GM21515 (cell line): ENCODE measurements at regions not wholly inside any gene's neighbourhood (a gene's known extent, or its start where the extent isn't known, plus 50 kb on each side); places are given as distances from the start of the nearest gene placed in this dataset.

Experiments used
- ATAC-seq: cut with Tn5 transposase; IDR thresholded peaks from one replicate; pipeline ENCODE4 v1.9.1; 2021; ENCODE audit not compliant: unreplicated experiment

DNA sequence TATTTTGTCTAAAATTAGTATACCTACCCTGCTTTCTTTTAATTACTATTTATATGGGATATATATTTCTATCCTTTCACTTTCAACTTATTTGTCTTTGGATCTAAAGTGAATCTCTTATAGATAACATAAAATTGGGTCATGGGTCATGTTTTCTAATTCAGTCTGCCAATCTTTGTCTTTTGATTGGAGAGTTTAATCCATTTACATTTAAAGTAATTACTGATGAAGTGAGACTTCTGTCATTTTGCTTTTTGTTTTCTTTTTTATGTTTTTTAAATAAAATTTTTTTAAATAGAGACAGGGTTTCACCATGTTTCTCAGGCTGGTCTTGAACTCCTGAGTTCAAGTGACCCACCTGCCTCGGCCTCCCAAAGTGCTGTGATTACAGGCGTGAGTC, 50.5 kb upstream of the PRDM1 start:
- ATAC-seq = no peak

- no peak for ATAC-seq
Measured at GRCh38 chr6:106033806-106034205, 52.3 kb upstream of the PRDM1 start.

- ATAC-seq = no peak
Measured at GRCh38 chr6:106027758-106028157, 58.4 kb upstream of the PRDM1 start.

- ATAC-seq = no peak
Measured at GRCh38 chr6:106026748-106027715, 59.1 kb upstream of the PRDM1 start.

DNA sequence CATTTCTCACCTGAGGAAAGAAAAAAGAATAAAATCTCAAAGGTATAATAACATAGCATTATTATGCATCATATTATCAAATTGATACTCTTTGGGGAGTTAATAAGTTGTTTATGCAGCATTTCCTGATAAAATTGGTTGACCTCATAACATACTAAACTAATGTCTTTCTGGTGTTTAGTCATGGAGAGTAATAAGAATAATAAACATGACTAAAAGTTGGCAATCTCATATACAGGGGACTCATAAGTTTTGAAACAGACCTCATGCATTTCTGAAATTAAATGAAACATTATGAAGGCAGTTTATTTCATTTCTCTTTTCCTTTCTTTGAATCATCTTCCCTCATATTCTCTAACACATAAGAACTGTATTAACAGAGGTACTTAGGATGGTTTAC, 60.5 kb upstream of the PRDM1 start:
- no peak for ATAC-seq

- no peak for ATAC-seq
Measured at GRCh38 chr6:106022801-106023200, 63.3 kb upstream of the PRDM1 start.

DNA sequence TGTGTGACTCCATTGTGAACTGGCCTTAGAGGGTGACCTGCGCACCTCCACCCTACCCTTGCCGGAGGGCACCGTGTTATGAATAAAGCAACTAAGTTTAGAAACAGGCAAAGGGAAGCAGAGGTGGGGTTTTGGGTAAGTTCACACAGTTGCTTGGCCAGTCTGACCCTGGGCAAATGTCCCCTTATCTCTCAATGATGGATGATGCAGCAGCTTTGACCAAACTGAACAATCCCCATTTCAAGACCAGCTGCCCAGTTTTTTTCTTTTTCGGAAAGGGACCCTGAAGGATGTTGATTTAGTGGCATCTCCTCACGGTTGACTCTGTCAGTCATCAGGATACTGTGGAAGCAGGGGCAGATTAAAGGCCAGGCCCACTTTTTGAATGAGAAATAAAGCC, 68.7 kb upstream of the PRDM1 start:
- ATAC-seq = no peak

DNA sequence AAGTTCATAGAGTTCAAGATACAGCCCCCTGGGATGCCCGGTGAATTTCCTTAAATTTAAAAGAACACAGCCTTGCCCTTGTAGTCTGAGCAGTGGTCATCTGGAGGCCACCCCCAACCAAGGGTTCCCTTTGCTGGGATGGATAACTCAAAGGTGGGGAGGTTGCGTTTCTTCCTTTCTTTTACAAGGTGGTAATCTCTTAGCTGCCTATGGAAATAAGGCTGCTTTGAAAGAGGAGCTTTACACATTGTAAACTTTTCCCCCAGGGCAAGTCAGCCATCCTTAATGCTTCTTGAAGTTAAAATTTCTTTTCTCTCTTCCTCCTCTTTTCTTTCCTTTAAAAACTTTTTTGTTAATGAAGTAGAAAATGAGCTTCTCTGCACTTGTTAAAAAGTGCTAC, 71.2 kb upstream of the PRDM1 start:
- ATAC-seq = no peak

- ATAC-seq = no peak
Measured at GRCh38 chr6:106011476-106011875, 74.7 kb upstream of the PRDM1 start.

DNA sequence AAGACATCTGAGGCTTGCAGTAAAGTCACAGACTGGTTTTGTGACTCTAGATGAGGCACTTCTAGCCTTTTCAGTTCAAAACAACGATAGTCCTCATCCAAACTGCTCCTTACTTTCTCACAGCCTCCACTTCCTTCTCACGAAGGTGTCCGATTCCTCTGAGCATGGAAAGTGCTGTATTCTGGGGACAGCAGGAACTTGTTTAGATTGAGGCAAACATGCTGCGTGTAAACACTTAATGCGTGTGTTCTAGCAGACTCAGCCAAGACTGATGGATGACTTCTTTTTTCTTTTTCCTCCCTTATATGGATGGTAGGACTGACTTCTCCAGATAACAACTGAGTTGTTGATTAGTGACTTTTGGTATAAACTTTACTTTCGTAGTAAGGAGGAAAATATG, 80.2 kb upstream of the PRDM1 start:
- ATAC-seq = no peak

DNA sequence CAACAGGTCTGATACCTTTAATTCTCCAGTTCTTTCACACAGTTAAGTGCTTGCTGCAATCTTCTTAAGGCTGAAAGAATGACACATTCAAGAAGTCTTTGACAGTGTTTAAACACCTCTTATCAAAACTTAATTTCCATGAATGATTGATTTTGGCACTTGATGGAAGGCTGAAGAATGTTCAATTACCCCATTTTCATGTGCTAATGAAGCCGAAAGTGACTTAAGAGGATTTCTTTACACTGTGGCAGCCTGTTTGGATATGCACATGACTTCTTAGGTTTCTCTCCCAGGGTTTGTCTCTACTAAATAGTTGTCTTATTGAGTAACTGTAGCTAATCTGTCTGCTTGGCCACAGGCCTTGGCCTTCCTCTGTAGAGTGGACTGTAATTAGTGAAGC, 81.1 kb upstream of the PRDM1 start:
- no peak for ATAC-seq

- ATAC-seq = no peak
Measured at GRCh38 chr6:106003268-106003987, 82.7 kb upstream of the PRDM1 start.

DNA sequence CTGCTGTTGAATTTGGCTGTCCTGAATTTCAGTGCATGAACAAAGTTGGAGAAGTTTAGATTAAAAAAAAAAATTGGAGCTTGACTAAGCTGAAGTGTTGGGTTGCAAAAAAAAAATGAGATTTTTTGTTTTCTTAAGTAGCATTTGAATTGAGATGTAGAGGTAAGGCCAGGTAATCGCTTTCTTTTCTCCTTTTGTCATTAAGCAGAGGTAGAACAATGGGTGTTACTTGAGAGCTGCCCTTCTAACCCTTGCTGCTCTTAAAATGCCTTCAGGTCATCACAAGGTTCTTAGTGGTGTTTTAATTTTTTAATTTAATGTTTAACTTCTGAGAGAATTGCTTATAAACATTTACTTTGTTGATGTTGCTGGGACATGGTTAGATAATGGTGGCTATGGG, 84.1 kb upstream of the PRDM1 start:
- no peak for ATAC-seq

DNA sequence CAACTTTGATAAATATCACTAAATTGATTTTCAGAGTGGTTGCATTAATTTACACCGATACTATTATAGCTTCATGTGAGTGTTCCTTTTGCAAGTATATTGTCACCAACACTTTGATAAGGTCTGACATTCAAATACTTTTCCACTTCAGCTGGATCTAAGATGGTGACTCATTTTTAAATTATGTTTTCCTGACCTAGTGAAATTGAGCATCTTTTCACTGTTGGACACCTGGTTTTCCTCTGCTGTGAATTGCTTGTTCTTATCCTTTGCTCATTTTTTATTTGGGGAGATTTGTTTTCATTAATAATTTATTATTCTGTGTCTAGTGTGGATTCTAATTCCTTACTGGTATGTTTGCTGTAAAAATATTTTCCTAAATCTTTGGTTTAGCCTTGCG, 85.2 kb upstream of the PRDM1 start:
- ATAC-seq = no peak

DNA sequence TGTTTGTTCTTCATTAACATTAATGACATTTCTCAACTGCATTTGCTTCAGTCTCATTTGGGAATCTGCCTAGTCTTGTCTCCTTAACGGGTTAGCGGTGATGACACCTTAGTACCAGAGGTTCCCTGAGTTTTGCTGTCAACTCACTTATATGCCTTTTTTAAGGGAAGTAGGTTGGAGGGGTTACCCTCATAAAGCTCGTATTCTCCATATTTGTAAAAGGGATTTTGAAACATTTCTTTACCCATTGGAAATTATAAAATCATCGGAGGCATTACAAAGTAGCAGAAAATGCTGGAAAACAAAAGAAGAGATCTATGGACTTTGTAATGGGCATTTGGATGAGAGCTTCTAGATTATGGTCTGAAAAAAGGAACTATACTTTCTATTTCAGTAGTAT, 88.7 kb upstream of the PRDM1 start:
- ATAC-seq = no peak

GRCh38 chr6:105995391-105995865, 90.7 kb upstream of the PRDM1 start:
- no peak for ATAC-seq

GRCh38 chr6:105994591-105995390, 91.3 kb upstream of the PRDM1 start:
- ATAC-seq = no peak

- no peak for ATAC-seq
Measured at GRCh38 chr6:105994118-105994590, 92.0 kb upstream of the PRDM1 start.

DNA sequence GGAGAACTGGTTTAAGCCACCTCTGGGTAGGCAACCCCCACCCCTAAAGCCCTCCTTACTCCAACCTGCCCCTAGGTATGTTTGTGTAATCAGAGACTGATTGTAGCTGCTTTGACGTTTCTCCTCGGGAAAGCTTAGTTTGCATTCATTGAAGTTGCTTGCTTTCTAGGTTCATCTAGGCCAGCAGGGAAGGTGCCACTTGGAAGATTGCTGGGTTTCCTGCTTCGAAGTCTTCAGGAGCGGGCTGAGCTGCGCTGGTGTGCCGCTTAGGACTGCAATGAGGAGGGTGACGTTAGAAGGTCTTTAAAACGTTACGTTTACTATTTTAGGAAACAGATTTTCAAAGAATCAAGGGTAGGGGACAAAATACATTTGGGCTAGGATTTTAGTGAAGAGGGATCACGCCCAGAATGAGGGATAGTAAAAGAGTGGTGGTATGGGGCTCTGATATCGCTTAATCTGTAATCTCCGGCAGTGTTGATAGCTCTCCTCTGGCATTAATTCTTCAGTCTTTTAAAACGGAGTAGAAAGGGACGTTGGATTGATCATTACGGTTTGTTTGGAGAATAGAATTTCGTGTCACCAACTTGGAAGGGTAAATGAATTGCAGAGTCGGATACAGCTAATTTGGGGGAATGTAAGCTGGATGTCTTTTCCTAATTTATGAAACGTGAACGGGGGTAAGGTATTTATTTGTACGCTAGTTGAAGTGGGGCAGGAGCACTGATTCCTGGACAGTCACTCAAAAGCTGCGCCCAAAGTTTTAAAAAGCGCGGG, 92.6 kb upstream of the PRDM1 start:
- no peak for ATAC-seq

DNA sequence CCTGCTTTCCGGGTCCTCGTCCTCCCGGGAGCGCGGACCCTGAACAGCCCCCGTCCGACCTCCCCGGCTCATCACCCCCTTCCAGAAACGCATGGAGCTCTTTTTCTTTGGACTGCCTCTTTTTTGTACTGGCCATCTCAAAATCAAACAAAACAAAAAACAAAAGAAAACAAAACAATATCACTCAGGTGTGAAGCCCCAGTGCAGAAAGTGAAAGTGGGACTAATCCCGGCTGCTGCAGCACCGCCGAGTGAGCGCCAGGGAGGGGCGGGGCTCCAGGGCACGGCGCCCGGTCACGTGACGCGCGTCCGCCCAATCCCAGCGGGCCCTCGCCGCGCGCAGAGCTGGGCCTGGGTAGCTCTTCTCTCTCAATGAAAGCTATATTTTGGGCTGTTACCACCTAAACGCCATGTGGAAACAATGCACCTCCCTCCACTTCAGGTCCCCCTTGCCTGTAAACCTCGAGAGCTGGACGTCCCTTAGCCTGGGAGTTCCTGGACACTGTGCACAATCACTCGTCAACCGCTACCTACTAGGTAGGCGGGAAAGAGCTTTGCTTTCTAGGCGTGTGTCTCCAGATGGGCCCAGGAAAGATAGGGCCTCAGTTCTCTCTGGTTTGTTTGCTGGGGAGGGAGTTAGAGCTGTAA, 93.7 kb upstream of the PRDM1 start:
- ATAC-seq = peak; percentile 89
